VCaP (cell line): ENCODE measurements at regions not wholly inside any gene's neighbourhood (a gene's known extent, or its start where the extent isn't known, plus 50 kb on each side); places are given as distances from the start of the nearest gene placed in this dataset.

ENCODE experiments used
- H3K27ac ChIP-seq: fragments of 450-650 bp; 2 replicates; pipeline ENCODE4 v1.5.1; 2017
- CTCF ChIP-seq: fragments of 450-650 bp; conservative IDR thresholded peaks from 2 replicates; pipeline ENCODE4 v1.5.1; 2017; ENCODE audit warnings: mild to moderate bottlenecking, moderate library complexity

- no peak for TF ChIP-seq CTCF
- H3K27ac ChIP-seq: no peak overlapping the region
These were observed 58.7 kb upstream of the DDX18 start for GRCh38 chr2:117755768-117756167.

DNA sequence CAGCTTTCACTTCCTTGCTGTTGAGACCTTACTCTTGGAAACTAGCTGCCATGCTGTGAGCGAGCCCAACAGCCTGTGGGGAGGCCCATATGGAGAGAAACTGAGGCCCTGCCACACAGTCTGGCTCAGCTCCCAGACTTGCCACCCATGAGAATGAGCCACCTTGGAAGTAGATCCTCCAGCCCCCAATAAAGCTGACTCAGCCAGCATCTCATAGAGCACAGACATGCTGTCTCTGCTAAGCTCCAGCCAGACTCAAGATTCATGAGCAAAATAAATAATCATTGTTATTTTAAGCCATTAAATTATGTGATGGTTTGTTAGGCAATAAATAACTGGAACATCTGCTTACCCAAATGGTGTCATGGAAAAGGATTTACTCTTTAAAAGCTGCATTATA, 53.6 kb upstream of the DDX18 start:
- TF ChIP-seq CTCF: no peak

DNA sequence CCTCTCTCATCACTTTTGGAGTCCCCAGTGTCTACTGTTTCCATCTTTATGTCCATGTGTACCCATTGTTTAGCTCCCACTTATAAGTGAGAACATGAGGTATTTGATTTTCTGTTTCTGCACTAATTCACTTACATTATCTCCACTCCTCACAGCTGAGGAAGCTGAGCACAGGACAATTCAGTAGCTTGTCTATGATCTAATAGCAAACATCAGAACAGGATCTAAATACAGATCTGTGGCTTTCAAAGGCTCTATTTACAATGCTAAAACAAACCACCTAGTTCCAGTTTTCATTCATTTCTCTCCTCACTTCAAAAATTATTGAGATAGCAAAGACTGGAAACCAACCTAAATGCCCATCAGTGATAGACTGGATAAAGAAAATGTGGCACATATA, 52.0 kb upstream of the DDX18 start:
- no peak for TF ChIP-seq CTCF
- H3K27ac ChIP-seq: no peak overlapping the region

More for the DNA sequence above, 53.6 kb upstream of the DDX18 start:
- H3K27ac ChIP-seq: no peak overlapping the region

DNA sequence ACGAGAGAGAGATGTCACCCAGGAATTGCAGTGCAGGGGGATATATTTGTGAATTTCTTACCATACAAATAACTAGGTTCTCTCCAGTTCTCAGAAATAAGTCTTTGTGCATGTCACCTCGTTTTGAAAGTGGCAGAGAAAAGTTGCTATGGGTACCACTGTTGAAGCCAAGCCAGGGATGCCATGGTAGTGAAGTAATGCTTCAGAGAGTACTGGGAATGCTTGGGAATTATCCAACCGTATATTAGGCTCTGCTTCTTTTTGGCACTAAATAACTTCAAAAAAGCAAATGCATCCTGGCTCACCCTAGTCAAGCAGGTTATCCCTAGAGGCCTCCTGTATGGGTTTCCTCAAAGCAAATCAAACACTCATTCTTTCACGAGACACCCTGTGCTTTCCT, 50.7 kb upstream of the DDX18 start:
- TF ChIP-seq CTCF: no peak
- H3K27ac ChIP-seq: no peak overlapping the region
